Inferior parietal cortex (tissue), 1 donor: ENCODE measurements at regions not wholly inside any gene's neighbourhood (a gene's known extent, or its start where the extent isn't known, plus 50 kb on each side); places are given as distances from the start of the nearest gene placed in this dataset.

ENCODE experiments used
- DNase-seq: peaks from one replicate; pipeline ENCODE4 v3.0.0-alpha.2; 2016; ENCODE audit errors: extremely low spot score

- DNase-seq = no peak
Observed at GRCh38 chr4:176627916-176628315, 164.8 kb downstream of the VEGFC start.

GRCh38 chr4:176631611-176632010 is 161.1 kb downstream of the VEGFC start:
- DNase-seq = peak; percentile 44
